Panc1 (cell line): ENCODE measurements at regions not wholly inside any gene's neighbourhood (a gene's known extent, or its start where the extent isn't known, plus 50 kb on each side); places are given as distances from the start of the nearest gene placed in this dataset.

ENCODE experiments used
- SIN3A ChIP-seq: IDR thresholded peaks from 2 replicates; pipeline ENCODE4 v1.6.1; 2012; ENCODE audit warnings: low read depth, mild to moderate bottlenecking, low read length, moderate library complexity, borderline replicate concordance; ENCODE audit not compliant: insufficient read depth
- TF ChIP-seq, protein P1 (sequence below): fragments of 450-650 bp; IDR thresholded peaks from 2 replicates; pipeline ENCODE4 v1.5.1; 2017; ENCODE audit warnings: mild to moderate bottlenecking

DNA sequence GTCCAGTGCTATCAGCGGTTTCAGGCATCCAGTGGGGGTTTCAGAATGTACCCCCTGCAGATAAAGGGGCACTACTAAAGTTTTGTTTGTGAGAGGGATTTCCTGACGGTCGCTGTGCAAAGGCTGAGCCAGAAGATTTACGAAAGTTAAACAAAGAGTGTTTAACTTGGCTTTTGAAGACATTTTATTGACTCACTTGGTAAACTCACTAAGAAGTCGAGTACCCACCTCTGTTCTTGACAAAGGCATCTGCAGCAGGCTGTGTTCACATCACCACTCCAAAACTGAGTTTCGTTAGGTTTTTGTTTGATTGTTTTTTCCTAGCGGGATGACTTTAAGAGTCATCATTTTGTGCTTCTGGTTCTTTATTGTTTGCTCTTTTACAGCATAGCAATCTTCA lies 143.9 kb upstream of the TBL1X start:
- TF ChIP-seq, protein P1, sequence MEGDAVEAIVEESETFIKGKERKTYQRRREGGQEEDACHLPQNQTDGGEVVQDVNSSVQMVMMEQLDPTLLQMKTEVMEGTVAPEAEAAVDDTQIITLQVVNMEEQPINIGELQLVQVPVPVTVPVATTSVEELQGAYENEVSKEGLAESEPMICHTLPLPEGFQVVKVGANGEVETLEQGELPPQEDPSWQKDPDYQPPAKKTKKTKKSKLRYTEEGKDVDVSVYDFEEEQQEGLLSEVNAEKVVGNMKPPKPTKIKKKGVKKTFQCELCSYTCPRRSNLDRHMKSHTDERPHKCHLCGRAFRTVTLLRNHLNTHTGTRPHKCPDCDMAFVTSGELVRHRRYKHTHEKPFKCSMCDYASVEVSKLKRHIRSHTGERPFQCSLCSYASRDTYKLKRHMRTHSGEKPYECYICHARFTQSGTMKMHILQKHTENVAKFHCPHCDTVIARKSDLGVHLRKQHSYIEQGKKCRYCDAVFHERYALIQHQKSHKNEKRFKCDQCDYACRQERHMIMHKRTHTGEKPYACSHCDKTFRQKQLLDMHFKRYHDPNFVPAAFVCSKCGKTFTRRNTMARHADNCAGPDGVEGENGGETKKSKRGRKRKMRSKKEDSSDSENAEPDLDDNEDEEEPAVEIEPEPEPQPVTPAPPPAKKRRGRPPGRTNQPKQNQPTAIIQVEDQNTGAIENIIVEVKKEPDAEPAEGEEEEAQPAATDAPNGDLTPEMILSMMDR = no peak
- TF ChIP-seq SIN3A = no peak
